HL-60 (cell line): ENCODE measurements at regions not wholly inside any gene's neighbourhood (a gene's known extent, or its start where the extent isn't known, plus 50 kb on each side); places are given as distances from the start of the nearest gene placed in this dataset.

Experiments
- DNase-seq, 2 experiments: peaks; one replicate each; pipeline ENCODE4 v3.0.0-alpha.2; 2010 to 2020; ENCODE audit warnings: low read depth in 1 of 2, low spot score in 1 of 2
- H3K27ac ChIP-seq: fragments of 250-450 bp; sonication (Bioruptor Pico); replicated peaks from 2 replicates; pipeline ENCODE4 v1.5.1; 2020; ENCODE audit warnings: mild to moderate bottlenecking, moderate library complexity
- H3K27me3 ChIP-seq: fragments of 250-450 bp; sonication (Bioruptor Pico); 2 replicates; pipeline ENCODE4 v1.5.1; 2021; ENCODE audit warnings: mild to moderate bottlenecking, moderate library complexity; ENCODE audit not compliant: insufficient read depth, poor library complexity, severe bottlenecking
- H3K4me3 ChIP-seq: replicated peaks from 2 replicates; pipeline ENCODE4 v1.5.1; 2011; ENCODE audit warnings: mild to moderate bottlenecking, control low read depth, low read length; ENCODE audit not compliant: insufficient read depth
- GABPA ChIP-seq: IDR thresholded peaks from 2 replicates; pipeline ENCODE4 v1.6.1; 2012; ENCODE audit warnings: low read depth
- POLR2AphosphoS5 ChIP-seq: IDR thresholded peaks from 2 replicates; pipeline ENCODE4 v1.6.1; 2012; ENCODE audit warnings: low read depth
- SPI1 ChIP-seq: IDR thresholded peaks from 2 replicates; pipeline ENCODE4 v1.6.1; 2012; ENCODE audit warnings: low read depth, mild to moderate bottlenecking, borderline replicate concordance
- TF ChIP-seq, protein P1 (sequence below): IDR thresholded peaks from one replicate; pipeline ENCODE4 v1.5.1; 2011; ENCODE audit warnings: low read length, control low read depth, inconsistent platforms; ENCODE audit not compliant: insufficient read depth
- TF ChIP-seq, protein P2 (sequence below): IDR thresholded peaks from 2 replicates; pipeline ENCODE4 v1.6.1; 2012; ENCODE audit warnings: low read depth; ENCODE audit not compliant: insufficient replicate concordance

DNA sequence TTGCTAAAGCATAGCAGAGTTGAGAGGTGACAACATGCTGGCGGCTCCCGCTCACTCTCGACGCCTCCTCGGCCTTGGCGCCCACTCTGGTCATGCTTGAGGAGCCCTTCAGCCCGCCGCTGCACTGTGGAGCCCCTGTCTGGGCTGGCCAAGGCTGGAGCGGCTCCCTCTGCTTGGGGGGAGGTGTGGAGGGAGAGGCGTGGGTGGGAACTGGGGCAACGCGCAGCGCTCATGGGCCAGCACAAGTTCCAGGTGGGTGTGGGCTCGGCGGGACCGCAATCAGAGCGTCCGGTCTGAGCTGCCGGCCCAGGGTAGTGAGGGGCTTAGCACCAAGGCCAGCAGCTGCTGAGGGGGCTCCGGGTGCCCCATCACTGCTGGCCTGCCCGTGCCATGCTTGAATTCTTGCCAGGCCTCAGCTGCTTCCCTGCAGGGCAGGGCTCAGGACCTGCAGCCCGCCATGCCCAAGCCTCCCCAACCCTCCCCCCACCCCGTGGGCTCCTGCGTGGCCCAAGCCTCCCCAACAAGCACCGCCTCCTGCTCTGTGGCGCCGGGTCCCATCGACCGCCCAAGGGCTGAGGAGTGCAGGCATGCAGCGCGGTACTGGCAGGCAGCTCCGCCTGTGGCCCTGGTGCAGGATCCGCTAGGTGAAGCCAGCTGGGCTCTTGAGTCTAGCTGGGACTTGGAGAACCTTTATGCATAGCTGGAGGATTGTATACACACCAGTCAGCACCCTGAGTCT, 2052.8 kb upstream of the CELF4 start:
- Histone ChIP-seq H3K27ac (no peak overlapping the region), H3K4me3 (no peak overlapping the region), H3K27me3 (no peaks in the 10 kb centered on the region)
- TF ChIP-seq POLR2AphosphoS5 = no peak
- no peak for TF ChIP-seq GABPA
- no peak for DNase-seq

DNA sequence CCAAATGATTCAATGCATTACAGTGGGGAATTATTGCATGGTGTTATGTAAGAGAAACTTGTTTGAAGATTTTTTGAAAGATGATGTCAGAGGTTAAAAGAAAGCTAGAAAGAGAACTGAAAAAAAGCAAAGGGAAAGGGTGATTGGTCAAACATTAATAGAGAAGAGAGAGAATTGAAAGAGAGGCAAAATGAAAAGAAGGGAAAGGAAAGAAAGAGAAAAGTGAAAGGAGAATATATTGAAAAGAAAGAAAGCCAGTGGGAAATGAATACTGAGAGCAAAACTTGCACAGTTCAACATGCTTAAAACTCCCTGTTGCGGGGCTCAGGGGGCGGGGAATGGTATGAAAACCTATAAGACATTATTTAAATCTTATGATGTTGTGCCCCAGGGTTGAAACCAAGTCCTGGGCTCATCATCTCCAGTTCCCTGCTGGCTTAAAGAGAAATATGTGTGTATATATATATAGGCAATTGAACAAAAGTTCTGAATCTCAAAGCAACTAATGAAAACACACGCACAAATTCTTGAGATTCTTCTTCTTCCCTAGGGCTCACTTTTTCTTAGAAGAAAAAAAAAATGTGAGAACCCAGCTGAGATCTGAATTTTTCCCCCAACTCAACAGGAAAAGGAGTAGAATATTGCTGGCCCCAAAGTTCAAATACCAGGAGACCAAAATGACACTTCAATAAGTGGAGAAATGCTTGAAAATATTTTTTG, 2045.9 kb upstream of the CELF4 start:
- no peak for DNase-seq
- no peak overlapping the region for H3K4me3 ChIP-seq
- no peak overlapping the region for H3K27ac ChIP-seq
- TF ChIP-seq POLR2AphosphoS5 (no peak), SPI1 (no peak), GABPA (no peak)
- TF ChIP-seq, protein P1, sequence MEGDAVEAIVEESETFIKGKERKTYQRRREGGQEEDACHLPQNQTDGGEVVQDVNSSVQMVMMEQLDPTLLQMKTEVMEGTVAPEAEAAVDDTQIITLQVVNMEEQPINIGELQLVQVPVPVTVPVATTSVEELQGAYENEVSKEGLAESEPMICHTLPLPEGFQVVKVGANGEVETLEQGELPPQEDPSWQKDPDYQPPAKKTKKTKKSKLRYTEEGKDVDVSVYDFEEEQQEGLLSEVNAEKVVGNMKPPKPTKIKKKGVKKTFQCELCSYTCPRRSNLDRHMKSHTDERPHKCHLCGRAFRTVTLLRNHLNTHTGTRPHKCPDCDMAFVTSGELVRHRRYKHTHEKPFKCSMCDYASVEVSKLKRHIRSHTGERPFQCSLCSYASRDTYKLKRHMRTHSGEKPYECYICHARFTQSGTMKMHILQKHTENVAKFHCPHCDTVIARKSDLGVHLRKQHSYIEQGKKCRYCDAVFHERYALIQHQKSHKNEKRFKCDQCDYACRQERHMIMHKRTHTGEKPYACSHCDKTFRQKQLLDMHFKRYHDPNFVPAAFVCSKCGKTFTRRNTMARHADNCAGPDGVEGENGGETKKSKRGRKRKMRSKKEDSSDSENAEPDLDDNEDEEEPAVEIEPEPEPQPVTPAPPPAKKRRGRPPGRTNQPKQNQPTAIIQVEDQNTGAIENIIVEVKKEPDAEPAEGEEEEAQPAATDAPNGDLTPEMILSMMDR = no peak
- TF ChIP-seq, protein P2, sequence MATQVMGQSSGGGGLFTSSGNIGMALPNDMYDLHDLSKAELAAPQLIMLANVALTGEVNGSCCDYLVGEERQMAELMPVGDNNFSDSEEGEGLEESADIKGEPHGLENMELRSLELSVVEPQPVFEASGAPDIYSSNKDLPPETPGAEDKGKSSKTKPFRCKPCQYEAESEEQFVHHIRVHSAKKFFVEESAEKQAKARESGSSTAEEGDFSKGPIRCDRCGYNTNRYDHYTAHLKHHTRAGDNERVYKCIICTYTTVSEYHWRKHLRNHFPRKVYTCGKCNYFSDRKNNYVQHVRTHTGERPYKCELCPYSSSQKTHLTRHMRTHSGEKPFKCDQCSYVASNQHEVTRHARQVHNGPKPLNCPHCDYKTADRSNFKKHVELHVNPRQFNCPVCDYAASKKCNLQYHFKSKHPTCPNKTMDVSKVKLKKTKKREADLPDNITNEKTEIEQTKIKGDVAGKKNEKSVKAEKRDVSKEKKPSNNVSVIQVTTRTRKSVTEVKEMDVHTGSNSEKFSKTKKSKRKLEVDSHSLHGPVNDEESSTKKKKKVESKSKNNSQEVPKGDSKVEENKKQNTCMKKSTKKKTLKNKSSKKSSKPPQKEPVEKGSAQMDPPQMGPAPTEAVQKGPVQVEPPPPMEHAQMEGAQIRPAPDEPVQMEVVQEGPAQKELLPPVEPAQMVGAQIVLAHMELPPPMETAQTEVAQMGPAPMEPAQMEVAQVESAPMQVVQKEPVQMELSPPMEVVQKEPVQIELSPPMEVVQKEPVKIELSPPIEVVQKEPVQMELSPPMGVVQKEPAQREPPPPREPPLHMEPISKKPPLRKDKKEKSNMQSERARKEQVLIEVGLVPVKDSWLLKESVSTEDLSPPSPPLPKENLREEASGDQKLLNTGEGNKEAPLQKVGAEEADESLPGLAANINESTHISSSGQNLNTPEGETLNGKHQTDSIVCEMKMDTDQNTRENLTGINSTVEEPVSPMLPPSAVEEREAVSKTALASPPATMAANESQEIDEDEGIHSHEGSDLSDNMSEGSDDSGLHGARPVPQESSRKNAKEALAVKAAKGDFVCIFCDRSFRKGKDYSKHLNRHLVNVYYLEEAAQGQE = no peak
- no peaks in the 10 kb centered on the region for H3K27me3 ChIP-seq

DNA sequence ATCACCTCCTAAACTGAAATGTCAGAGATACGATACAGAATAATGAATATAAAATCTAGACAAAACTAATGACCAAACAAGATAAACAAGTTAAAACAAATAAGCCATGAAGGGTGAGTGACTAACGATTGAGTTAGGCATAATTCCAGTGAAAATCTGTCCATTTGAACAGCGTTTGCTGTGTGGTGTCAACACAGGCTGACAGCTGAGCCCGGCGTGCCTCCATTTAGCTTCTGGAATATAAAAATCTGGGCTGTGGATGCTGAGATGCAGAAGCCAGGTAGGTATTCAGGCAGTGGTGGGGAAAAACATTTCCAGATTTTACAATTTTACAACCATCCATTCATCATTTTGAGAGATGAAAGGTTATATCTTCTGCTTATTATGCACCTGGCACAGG, 2041.4 kb upstream of the CELF4 start:
- Histone ChIP-seq H3K27ac (no peak overlapping the region), H3K27me3 (no peaks in the 10 kb centered on the region), H3K4me3 (no peak overlapping the region)
- no peak for DNase-seq
- TF ChIP-seq SPI1 (no peak), GABPA (no peak), POLR2AphosphoS5 (no peak)
- TF ChIP-seq, protein P1 = no peak
- TF ChIP-seq, protein P2 = no peak

DNA sequence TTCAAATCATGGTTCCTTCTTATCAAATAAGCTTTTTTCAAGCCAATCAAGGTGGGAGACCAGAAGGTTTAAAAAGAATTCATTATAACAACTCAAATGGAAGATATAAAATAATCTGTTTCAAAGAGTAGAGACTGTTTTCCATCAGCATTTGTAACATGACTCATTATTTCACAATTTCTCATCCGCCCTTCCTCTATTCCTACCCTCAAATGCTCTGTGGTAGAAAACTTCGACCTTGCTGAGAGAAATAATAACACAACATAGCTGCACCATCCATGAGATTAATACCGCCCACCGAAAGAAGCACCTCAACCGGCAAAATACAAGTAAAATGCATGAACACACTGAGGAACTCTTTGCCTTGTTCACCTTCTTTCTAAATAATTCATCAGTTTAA, 2039.2 kb upstream of the CELF4 start:
- no peak overlapping the region for H3K27ac ChIP-seq
- TF ChIP-seq, protein P1 = no peak
- TF ChIP-seq GABPA = no peak
- TF ChIP-seq, protein P2 = no peak
- TF ChIP-seq POLR2AphosphoS5 = no peak
- TF ChIP-seq SPI1 = no peak
- no peak for DNase-seq
- H3K4me3 ChIP-seq = no peak overlapping the region
- H3K27me3 ChIP-seq = no peaks in the 10 kb centered on the region
